Lung microvascular endothelial cell (primary cell): ENCODE measurements at regions not wholly inside any gene's neighbourhood (a gene's known extent, or its start where the extent isn't known, plus 50 kb on each side); places are given as distances from the start of the nearest gene placed in this dataset.
"Not testable (repeated sequence)": the region's sequence is repeated elsewhere in the genome, so short reads cannot be mapped to it uniquely, and the experiment has no call there.

Experiments
- DNase-seq, 2 donors: peaks; one replicate each; pipeline versions ENCODE4 v3.0.0 to v3.0.0-alpha.2; 2010; ENCODE audit warnings: low read depth in 2 of 2

GRCh38 chr3:162534431-162534830, 1037.8 kb downstream of the OTOL1 start:
- DNase-seq: no peak

DNA sequence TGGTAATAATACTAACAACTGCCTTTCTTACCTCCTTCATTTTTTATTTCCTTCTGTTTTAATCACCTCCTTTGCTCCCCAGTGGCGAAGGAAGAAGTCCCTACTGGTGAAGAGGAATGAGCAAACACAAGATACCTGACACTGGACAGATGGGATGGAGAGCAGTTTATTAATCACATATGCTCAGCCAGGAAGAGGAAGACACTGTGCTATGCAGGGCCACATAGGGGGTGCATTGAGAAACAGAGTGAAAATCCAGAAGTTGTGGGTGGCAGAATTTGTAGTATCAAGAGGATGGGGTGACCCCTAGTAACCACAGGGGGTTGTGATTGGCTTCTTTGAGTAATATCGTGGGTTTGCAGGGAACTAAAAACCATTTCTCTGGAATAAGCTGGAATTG, 1041.9 kb downstream of the OTOL1 start:
- DNase-seq: no peak

- no peak for DNase-seq
Measured at GRCh38 chr3:162538906-162539305, 1042.3 kb downstream of the OTOL1 start.

- DNase-seq: no peak
Measured at GRCh38 chr3:162540421-162540820, 1043.8 kb downstream of the OTOL1 start.

- DNase-seq: no peak
Measured at GRCh38 chr3:162541923-162542322, 1045.3 kb downstream of the OTOL1 start.

DNA sequence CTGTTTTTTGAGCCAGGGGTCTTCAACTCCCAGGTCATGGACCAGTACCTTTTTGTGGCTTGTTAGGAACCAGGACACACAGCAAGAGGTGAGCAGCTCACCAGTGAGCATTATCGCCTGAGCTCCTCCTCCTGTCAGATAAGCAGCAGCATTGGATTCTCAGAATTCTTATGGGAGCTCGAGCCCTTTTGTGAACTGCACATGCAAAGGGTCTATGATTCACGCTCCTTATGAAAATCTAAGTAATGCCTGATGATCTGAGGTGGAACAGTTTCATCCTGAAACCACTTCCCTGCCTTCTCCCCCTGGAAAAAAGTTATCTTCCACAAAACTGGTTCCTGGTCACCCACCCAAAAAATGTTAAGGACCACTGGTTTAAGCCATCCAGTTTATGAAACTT, 1047.6 kb downstream of the OTOL1 start:
- DNase-seq: no peak

GRCh38 chr3:162546910-162547309, 1050.3 kb downstream of the OTOL1 start:
- DNase-seq: no peak

GRCh38 chr3:162547321-162547720, 1050.7 kb downstream of the OTOL1 start:
- no peak for DNase-seq

DNA sequence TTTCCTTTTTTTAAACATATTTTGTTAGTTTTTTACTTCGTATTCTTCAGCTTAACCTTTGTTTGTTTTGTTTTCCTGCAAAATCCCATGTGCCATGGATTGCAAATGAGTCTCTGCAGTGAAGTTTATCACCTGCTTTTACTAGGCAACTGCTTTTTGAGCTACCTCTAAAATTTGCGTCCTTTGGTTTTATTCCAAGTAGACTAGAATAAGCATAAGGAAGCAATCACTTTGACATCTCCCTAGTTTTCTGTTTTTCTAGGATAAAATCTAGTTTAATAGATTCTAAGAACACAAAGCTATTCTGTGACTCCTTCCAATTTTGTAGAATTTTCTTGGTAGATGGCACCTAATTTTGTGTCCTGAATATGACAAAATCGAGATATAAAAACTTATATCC, 1059.2 kb downstream of the OTOL1 start:
- no peak for DNase-seq

DNA sequence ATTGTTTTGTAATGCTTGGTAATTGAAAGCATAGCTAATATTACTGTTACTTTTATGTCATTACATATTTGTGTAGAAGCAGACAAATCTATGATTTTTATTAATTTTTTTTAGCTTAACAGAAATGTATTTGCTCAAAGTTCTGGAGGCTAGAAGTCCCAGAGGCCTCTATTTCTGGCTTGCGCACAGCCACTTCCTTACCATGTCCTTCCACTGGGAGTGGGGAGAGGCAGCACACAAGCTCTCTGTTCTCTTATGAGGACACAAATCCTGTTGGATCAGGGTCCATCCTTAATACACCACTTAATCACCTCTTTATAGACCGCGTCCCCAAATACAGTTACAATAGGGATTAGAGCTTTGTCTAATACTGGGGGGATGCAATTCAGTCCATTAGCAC, 1061.4 kb downstream of the OTOL1 start:
- DNase-seq: no peak

DNA sequence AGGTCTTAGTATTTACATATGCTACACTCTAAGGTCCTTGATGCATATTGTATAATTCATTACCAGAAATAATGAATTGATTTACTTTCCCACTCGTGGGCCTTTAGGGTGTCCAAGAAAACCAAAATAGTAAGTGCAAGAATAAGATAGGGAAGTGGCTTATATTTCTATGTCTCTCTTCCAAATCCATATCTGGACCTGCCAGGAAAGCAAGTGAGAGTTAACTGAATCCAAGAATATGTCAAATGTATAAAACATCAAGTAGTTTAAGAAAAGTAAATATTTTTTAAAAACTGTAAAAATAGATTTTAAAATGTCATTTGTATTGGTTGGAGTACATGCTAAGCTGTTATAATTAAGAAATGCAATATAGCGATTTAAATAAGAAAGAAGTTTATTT, 1072.1 kb downstream of the OTOL1 start:
- DNase-seq: no peak

DNA sequence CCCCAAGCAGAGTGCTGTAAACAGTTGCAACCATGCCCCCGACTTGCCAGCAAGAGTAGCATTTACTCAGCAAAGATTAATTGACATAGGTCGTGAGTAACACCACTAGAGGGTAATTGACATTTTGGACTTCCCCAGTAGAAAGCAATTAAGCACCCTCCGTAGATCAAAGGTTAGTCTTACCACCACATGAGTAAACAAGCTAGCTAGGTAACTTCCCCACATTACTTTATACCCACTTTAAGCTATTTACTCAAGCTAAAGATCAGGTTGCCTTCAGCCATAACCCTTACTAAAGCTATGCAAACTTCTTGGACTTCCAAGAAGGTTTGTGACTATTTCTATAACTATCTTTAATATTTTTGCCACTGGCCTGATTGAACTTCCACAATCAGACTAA, 1072.7 kb downstream of the OTOL1 start:
- no peak for DNase-seq

DNA sequence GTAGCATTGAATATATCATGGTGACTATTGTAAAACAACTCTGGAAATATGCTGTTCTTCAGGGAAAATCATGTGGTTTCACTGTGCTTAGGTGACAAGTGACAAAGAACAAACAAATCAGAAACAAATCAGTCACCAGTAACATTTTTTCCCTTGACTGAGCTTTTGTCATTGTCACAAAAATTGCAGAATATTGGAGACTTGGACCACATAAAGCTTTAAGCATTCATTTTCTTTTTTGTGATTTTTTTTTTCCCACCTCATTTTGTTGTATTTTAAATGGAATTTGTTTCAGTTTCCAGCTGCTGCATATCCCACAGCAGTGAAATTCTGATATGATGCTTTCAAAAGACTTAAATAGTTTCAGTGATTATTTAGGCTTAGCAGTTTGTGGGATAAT, 1088.4 kb downstream of the OTOL1 start:
- no peak for DNase-seq

GRCh38 chr3:162586591-162586990, 1090.0 kb downstream of the OTOL1 start:
- no peak for DNase-seq

DNA sequence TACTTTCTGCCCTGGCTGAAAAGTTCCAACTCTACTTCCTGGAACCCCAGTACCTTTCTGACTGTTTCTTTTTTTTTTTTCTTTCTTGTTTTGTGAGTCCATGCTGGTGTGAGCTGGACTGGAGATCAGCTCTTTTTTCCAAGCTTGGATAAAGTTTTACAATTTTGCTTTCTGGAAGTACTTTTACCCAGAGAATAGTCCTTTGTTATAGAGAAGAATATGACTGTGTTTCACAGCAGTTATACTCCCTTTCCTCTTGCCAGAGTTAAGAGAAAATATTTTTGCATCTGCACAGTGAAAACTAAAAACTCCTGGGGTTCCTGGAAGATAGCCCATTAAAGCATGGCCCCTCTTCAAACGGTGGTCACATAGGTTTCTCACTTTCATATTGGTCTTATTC, 1100.6 kb downstream of the OTOL1 start:
- DNase-seq: no peak

- not testable (repeated sequence) for DNase-seq
Measured at GRCh38 chr3:162598500-162598899, 1101.9 kb downstream of the OTOL1 start.

DNA sequence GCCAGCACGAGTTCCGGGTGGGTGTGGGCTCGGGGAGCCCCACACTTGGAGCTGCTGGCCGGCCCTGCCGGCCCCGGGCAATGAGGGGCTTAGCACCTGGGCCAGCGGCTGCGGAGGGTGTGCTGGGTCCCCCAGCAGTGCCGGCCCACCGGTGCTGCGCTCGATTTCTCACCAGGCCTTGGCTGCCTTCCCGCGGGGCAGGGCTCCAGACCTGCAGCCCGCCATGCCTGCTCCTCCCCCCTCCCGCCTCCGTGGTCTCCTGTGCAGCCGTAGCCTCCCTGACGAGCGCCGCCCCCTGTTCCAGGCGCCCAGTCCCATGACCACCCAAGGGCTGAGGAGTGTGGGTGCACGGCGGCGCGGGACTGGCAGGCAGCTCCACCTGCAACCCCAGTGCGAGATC, 1103.1 kb downstream of the OTOL1 start:
- DNase-seq: not testable (repeated sequence)

DNA sequence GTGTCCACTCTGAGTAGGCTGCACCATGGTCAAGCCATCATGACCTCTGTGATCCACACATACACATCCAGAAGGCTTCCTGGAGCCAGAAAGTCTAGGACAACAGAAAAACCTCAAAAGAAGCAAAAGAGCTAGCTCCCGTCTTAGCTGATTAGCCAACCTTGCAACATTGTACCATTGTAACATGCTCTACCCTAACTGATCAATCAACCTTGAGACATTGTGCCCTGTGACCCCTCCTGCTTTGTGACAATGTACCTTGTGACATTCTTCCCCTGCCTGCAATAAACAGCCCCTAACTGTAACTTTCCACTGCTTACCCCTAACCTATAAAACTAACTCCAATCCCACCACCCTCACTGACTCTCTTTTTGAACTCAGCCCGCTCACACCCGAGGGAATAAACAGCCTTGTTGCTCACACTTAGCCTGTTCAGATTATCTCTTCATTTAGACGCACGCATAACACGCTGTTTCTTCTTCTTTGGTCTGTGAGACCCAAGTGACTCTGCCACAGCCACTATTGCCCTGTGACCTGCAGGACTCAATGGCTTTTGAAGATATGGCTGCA, 1104.6 kb downstream of the OTOL1 start:
- DNase-seq: no peak

DNA sequence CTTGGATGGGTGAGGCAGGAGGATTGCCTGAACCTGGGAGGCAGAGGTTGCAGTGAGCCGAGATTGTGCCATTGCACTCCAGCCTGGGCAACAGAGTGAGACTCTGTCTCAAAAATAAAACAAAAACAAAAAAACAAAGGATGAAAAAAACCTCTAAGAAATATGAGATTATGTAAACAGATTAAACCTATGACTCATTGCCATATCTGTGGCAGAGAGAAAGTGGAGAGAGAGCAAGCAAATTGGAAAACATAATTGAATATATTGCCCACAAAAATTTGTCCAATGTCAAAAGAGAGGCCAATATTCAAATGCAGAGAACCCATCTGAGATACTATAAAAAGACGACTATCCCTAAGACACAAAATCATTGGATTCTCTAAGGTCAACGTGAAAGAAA, 1106.0 kb downstream of the OTOL1 start:
- no peak for DNase-seq

DNA sequence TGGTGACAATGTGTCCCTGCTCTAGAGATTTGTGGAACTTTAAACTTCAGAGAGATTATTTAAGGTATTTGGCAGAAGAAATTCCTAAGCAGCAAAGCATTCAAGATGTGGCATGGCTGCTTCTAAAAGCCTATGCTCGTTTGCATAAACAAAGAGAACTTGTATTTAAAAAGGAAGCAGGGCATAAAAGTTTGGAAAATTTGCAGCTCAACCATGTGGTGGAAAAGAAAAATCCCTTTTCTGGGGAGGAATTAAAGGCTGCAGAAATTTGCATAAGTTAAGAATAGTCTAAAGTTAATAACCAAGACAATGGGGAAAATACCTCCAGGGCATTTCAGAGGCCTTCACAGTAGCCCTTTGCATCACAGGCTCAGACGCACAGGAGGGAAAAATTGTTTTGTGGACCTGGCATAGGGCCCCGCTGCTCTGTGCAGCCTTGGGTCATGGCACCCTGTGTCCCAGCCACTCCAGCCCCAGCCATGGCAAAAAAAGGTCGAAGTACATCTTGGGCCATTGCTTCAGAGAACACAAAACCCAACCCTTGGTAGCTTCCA, 1109.1 kb downstream of the OTOL1 start:
- no peak for DNase-seq

DNA sequence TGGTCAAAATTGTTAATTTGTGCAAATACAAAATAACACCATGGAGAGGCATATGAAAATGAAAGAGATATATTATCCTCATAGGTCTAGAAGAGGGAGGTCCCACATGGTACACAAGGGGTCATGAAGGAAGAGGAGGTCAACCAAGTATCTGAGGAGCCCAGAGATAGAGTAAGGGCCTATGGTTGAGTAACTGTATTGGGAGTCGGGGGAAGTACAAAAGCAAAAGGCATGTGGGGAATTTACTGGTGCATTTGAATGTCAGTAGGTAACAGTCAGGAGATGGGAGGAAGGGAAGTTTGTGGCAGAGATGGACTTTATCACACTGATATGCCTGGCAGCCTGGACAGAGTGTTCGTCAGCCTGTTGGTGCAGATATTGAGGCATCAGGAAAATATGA, 1113.7 kb downstream of the OTOL1 start:
- no peak for DNase-seq

GRCh38 chr3:162612991-162613390, 1116.4 kb downstream of the OTOL1 start:
- DNase-seq: no peak

- no peak for DNase-seq
Measured at GRCh38 chr3:162626172-162626571, 1129.6 kb downstream of the OTOL1 start.

- DNase-seq: no peak
Measured at GRCh38 chr3:162628531-162628930, 1131.9 kb downstream of the OTOL1 start.
